ENCODE measurements at regions not wholly inside any gene's neighbourhood (a gene's known extent, or its start where the extent isn't known, plus 50 kb on each side); places are given as distances from the start of the nearest gene placed in this dataset.

GRCh38 chr7:17185690-17186070 is 112.8 kb upstream of the AHR start:
- Mint-ChIP-seq H3K4me3 (ENCODE audit: low read depth) (no peak overlapping the region), H3K36me3 (ENCODE audit: insufficient read depth) (no peaks in the 10 kb centered on the region), H3K4me1 (ENCODE audit: low read depth) (no peaks in the 10 kb centered on the region), H3K27me3 (no peaks in the 10 kb centered on the region), H3K9me3 (ENCODE audit: low read depth) (no peaks in the 10 kb centered on the region), H3K27ac (no peak overlapping the region)
- DNase-seq (ENCODE audit: low spot score, unreplicated experiment) = no peak
- no peak for TF ChIP-seq CTCF (IDR thresholded peaks at IDR 0.05; ENCODE audit: unreplicated experiment)

- Mint-ChIP-seq H3K4me3 (ENCODE audit: low read depth) (no peak overlapping the region), H3K27me3 (no peaks in the 10 kb centered on the region), H3K36me3 (ENCODE audit: insufficient read depth) (no peaks in the 10 kb centered on the region), H3K4me1 (ENCODE audit: low read depth) (no peaks in the 10 kb centered on the region), H3K9me3 (ENCODE audit: low read depth) (no peaks in the 10 kb centered on the region), H3K27ac (peak overlapping the region; percentile 9)
- no peak for DNase-seq (ENCODE audit: low spot score, unreplicated experiment)
- TF ChIP-seq CTCF (IDR thresholded peaks at IDR 0.05; ENCODE audit: unreplicated experiment) = no peak
Observed at GRCh38 chr7:17186745-17187530, 111.5 kb upstream of the AHR start.

GRCh38 chr7:17194656-17195055 is 103.8 kb upstream of the AHR start:
- H3K4me1 Mint-ChIP-seq (ENCODE audit: low read depth) = no peaks in the 10 kb centered on the region
- DNase-seq (ENCODE audit: low spot score, unreplicated experiment) = no peak
- H3K27ac Mint-ChIP-seq = no peak overlapping the region
- no peak overlapping the region for H3K4me3 Mint-ChIP-seq (ENCODE audit: low read depth)
- no peak for TF ChIP-seq CTCF (IDR thresholded peaks at IDR 0.05; ENCODE audit: unreplicated experiment)
- no peaks in the 10 kb centered on the region for H3K36me3 Mint-ChIP-seq (ENCODE audit: insufficient read depth)
- H3K27me3 Mint-ChIP-seq = no peaks in the 10 kb centered on the region
- H3K9me3 Mint-ChIP-seq (ENCODE audit: low read depth) = no peaks in the 10 kb centered on the region

GRCh38 chr7:17195576-17195975 is 102.9 kb upstream of the AHR start:
- no peak overlapping the region for H3K27ac Mint-ChIP-seq
- no peaks in the 10 kb centered on the region for H3K9me3 Mint-ChIP-seq (ENCODE audit: low read depth)
- H3K4me1 Mint-ChIP-seq (ENCODE audit: low read depth) = no peaks in the 10 kb centered on the region
- no peak for TF ChIP-seq CTCF (IDR thresholded peaks at IDR 0.05; ENCODE audit: unreplicated experiment)
- H3K4me3 Mint-ChIP-seq (ENCODE audit: low read depth) = no peak overlapping the region
- no peak for DNase-seq (ENCODE audit: low spot score, unreplicated experiment)
- H3K27me3 Mint-ChIP-seq = no peaks in the 10 kb centered on the region
- no peaks in the 10 kb centered on the region for H3K36me3 Mint-ChIP-seq (ENCODE audit: insufficient read depth)

GRCh38 chr7:17205910-17206309 is 92.5 kb upstream of the AHR start:
- no peak overlapping the region for H3K4me3 Mint-ChIP-seq (ENCODE audit: low read depth)
- H3K4me1 Mint-ChIP-seq (ENCODE audit: low read depth) = peaks cover 5% of the 10 kb centered on the region
- H3K27ac Mint-ChIP-seq = no peak overlapping the region
- H3K27me3 Mint-ChIP-seq = no peaks in the 10 kb centered on the region
- TF ChIP-seq CTCF (IDR thresholded peaks at IDR 0.05; ENCODE audit: unreplicated experiment) = no peak
- no peaks in the 10 kb centered on the region for H3K36me3 Mint-ChIP-seq (ENCODE audit: insufficient read depth)
- no peak for DNase-seq (ENCODE audit: low spot score, unreplicated experiment)
- H3K9me3 Mint-ChIP-seq (ENCODE audit: low read depth) = no peaks in the 10 kb centered on the region
